ENCODE measurements at regions not wholly inside any gene's neighbourhood (a gene's known extent, or its start where the extent isn't known, plus 50 kb on each side); places are given as distances from the start of the nearest gene placed in this dataset.

GRCh38 chr1:239722035-239722434, 335.7 kb downstream of the CHRM3 start:
- no peak for TF ChIP-seq POLR2A (IDR thresholded peaks at IDR 0.05)
- no peak for TF ChIP-seq CTCF (IDR thresholded peaks at IDR 0.05)

All from esophagus squamous epithelium (tissue), 4 donors.